Adrenal gland (tissue), 5 donors: ENCODE measurements at regions not wholly inside any gene's neighbourhood (a gene's known extent, or its start where the extent isn't known, plus 50 kb on each side); places are given as distances from the start of the nearest gene placed in this dataset.

Experiments
- CTCF ChIP-seq, 6 experiments: fragments of 450-650 bp in 4 of 6; fragments of 200-600 bp in 2 of 6; sonication (generic) in 1 of 6; IDR thresholded peaks; 1 replicate in 5 of 6; 2 replicates in 1 of 6; pipeline versions ENCODE4 v1.5.1 to v1.8.0; 2016 to 2021; ENCODE audit warnings: antibody characterized with exemption in 6 of 6, mild to moderate bottlenecking in 2 of 6, moderate library complexity in 1 of 6
- POLR2A ChIP-seq, 2 donors: fragments of 450-650 bp; IDR thresholded peaks; one replicate each; pipeline ENCODE4 v1.6.1; 2017; ENCODE audit warnings: antibody characterized with exemption in 2 of 2, mild to moderate bottlenecking in 2 of 2, moderate library complexity in 1 of 2
- donor health status: DM: no; HTN: no; CAD: no.

DNA sequence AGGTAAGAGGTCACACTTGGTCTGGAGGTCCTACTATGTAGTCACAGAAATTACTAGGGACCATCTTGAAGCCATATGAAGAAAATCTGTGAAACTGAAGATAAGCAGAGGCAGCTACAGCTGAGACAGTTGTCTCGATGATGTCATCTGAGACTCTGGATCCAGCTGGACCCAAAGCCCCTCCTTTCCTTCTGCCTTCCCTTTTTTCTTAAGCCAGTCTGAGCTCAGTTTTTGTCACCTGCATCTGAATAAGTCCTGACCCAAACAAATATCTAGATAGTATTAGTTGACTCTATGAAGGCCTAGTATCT is 143.3 kb downstream of the ETS2 start:
- TF ChIP-seq POLR2A (IDR thresholded peaks at IDR 0.05) (no peak), CTCF (IDR thresholded peaks at IDR 0.05) (no peak)
